Gastroesophageal sphincter (tissue), 3 donors: ENCODE measurements at regions not wholly inside any gene's neighbourhood (a gene's known extent, or its start where the extent isn't known, plus 50 kb on each side); places are given as distances from the start of the nearest gene placed in this dataset.

Experiments
- EP300 ChIP-seq: sonication (generic); formaldehyde crosslinking; IDR thresholded peaks from one replicate; pipeline ENCODE4 v1.6.1; 2017; ENCODE audit warnings: antibody characterized with exemption, mild to moderate bottlenecking
- TF ChIP-seq, protein P1 (sequence below), 4 experiments: fragments of 200-600 bp in 2 of 4; fragments of 450-650 bp in 2 of 4; sonication (generic) in 1 of 4; IDR thresholded peaks; one replicate each; pipeline ENCODE4 v1.5.1; 2017 to 2019; ENCODE audit warnings: antibody characterized with exemption in 4 of 4, mild to moderate bottlenecking in 2 of 4, moderate library complexity in 2 of 4

DNA sequence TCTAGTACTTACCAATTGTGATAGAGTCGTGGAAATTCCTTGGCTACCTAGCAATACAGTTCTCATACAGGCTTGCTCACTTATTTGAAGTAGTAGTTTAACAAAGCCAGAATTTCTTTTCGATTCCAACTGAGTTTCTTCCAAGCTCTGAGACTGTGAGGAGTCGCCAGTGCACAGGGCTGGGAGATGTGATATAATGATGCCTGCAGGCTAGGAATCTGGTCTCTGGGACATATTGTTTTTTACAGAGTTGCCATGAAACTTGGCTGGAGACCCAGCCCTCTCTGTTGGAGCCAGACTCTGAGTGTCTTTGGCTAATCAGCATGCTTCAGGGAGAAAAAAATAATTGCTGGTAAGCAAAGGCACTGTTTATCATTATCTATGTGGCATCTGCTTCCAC lies 698.8 kb upstream of the GOT2 start:
- TF ChIP-seq, protein P1, sequence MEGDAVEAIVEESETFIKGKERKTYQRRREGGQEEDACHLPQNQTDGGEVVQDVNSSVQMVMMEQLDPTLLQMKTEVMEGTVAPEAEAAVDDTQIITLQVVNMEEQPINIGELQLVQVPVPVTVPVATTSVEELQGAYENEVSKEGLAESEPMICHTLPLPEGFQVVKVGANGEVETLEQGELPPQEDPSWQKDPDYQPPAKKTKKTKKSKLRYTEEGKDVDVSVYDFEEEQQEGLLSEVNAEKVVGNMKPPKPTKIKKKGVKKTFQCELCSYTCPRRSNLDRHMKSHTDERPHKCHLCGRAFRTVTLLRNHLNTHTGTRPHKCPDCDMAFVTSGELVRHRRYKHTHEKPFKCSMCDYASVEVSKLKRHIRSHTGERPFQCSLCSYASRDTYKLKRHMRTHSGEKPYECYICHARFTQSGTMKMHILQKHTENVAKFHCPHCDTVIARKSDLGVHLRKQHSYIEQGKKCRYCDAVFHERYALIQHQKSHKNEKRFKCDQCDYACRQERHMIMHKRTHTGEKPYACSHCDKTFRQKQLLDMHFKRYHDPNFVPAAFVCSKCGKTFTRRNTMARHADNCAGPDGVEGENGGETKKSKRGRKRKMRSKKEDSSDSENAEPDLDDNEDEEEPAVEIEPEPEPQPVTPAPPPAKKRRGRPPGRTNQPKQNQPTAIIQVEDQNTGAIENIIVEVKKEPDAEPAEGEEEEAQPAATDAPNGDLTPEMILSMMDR (IDR thresholded peaks at IDR 0.05), result no peak
- TF ChIP-seq EP300, result no peak
